H9 (cell line): ENCODE measurements at regions not wholly inside any gene's neighbourhood (a gene's known extent, or its start where the extent isn't known, plus 50 kb on each side); places are given as distances from the start of the nearest gene placed in this dataset.

Experiments used
- DNase-seq: peaks from one replicate; pipeline ENCODE4 v3.0.0-alpha.2; 2017
- H2AFZ ChIP-seq: one replicate; pipeline ENCODE4 v1.6.1; 2013; ENCODE audit warnings: mild to moderate bottlenecking, low read length, control low read depth, moderate library complexity
- H2AK5ac ChIP-seq: 2 replicates; pipeline ENCODE4 v1.6.1; 2013; ENCODE audit warnings: low read length, control low read depth, mixed read lengths; ENCODE audit not compliant: insufficient read length
- H2BK120ac ChIP-seq: one replicate; pipeline ENCODE4 v1.6.1; 2013; ENCODE audit warnings: low read depth, mild to moderate bottlenecking, low read length, control low read depth, inconsistent platforms; ENCODE audit not compliant: poor library complexity, severe bottlenecking
- H2BK12ac ChIP-seq: 2 replicates; pipeline ENCODE4 v1.6.1; 2013; ENCODE audit warnings: low read length, control low read depth, mixed read lengths, low read depth; ENCODE audit not compliant: insufficient read length
- H2BK15ac ChIP-seq: 2 replicates; pipeline ENCODE4 v1.6.1; 2013; ENCODE audit warnings: low read depth, low read length, control low read depth
- H2BK20ac ChIP-seq: one replicate; pipeline ENCODE4 v1.6.1; 2013; ENCODE audit warnings: low read depth, mild to moderate bottlenecking, low read length, control low read depth, inconsistent platforms; ENCODE audit not compliant: poor library complexity, severe bottlenecking
- H2BK5ac ChIP-seq: 2 replicates; pipeline ENCODE4 v1.6.1; 2013; ENCODE audit warnings: low read length, control low read depth, mixed read lengths; ENCODE audit not compliant: insufficient read length
- H3K14ac ChIP-seq: 2 replicates; pipeline ENCODE4 v1.6.1; 2013; ENCODE audit warnings: low read length, control low read depth; ENCODE audit not compliant: insufficient read depth
- H3K18ac ChIP-seq: 2 replicates; pipeline ENCODE4 v1.6.1; 2013; ENCODE audit warnings: low read depth, mild to moderate bottlenecking, mixed read lengths, low read length, control low read depth; ENCODE audit not compliant: insufficient read length
- H3K23ac ChIP-seq: 2 replicates; pipeline ENCODE4 v1.6.1; 2013; ENCODE audit warnings: low read length, control low read depth, mixed read lengths, low read depth; ENCODE audit not compliant: insufficient read length
- H3K23me2 ChIP-seq: 2 replicates; pipeline ENCODE4 v1.6.1; 2013; ENCODE audit warnings: low read depth, mild to moderate bottlenecking, mixed read lengths, low read length, control low read depth; ENCODE audit not compliant: insufficient read length, poor library complexity, severe bottlenecking
- H3K27ac ChIP-seq: 2 replicates; pipeline ENCODE4 v1.5.1; 2013; ENCODE audit warnings: low read length, control low read depth, mixed read lengths, low read depth; ENCODE audit not compliant: insufficient read length
- H3K27me3 ChIP-seq: 2 replicates; pipeline ENCODE4 v1.6.1; 2013; ENCODE audit warnings: low read length, control low read depth, inconsistent platforms; ENCODE audit not compliant: insufficient read depth
- H3K4ac ChIP-seq: 2 replicates; pipeline ENCODE4 v1.6.1; 2013; ENCODE audit warnings: low read depth, mild to moderate bottlenecking, control low read depth, inconsistent platforms, low read length, moderate library complexity
- H3K4me1 ChIP-seq: 2 replicates; pipeline ENCODE4 v1.6.1; 2013; ENCODE audit warnings: low read length, control low read depth, inconsistent platforms; ENCODE audit not compliant: insufficient read depth
- H3K4me2 ChIP-seq: 2 replicates; pipeline ENCODE4 v1.6.1; 2013; ENCODE audit warnings: low read length, control low read depth, mixed read lengths; ENCODE audit not compliant: insufficient read length, insufficient read depth
- H3K56ac ChIP-seq: 2 replicates; pipeline ENCODE4 v1.6.1; 2013; ENCODE audit warnings: low read depth, mild to moderate bottlenecking, mixed read lengths, low read length, control low read depth; ENCODE audit not compliant: insufficient read length
- H3K79me1 ChIP-seq: 2 replicates; pipeline ENCODE4 v1.6.1; 2013; ENCODE audit warnings: low read depth, mild to moderate bottlenecking, moderate library complexity, low read length, control low read depth, inconsistent platforms; ENCODE audit not compliant: insufficient read depth, poor library complexity, severe bottlenecking
- H3K79me2 ChIP-seq: 2 replicates; pipeline ENCODE4 v1.6.1; 2013; ENCODE audit warnings: low read length, control low read depth, inconsistent platforms; ENCODE audit not compliant: insufficient read depth
- H3K9ac ChIP-seq: 2 replicates; pipeline ENCODE4 v1.6.1; 2013; ENCODE audit warnings: low read length, control low read depth, mixed read lengths; ENCODE audit not compliant: insufficient read length; ENCODE audit errors: extremely low read depth
- H3K9me3 ChIP-seq: one replicate; pipeline ENCODE4 v1.6.1; 2013; ENCODE audit warnings: low read depth, low read length, inconsistent platforms; ENCODE audit not compliant: control insufficient read depth
- H3T11ph ChIP-seq: one replicate; pipeline ENCODE4 v1.6.1; 2013; ENCODE audit warnings: mild to moderate bottlenecking, low read length, control low read depth, inconsistent platforms
- H4K20me1 ChIP-seq: one replicate; pipeline ENCODE4 v1.6.1; 2013; ENCODE audit not compliant: control insufficient read depth, insufficient read length, insufficient read depth
- H4K5ac ChIP-seq: 2 replicates; pipeline ENCODE4 v1.6.1; 2013; ENCODE audit warnings: low read depth, mild to moderate bottlenecking, mixed read lengths, low read length, control low read depth; ENCODE audit not compliant: insufficient read length
- H4K8ac ChIP-seq: replicated peaks from 2 replicates; pipeline ENCODE4 v1.6.1; 2013; ENCODE audit warnings: low read length, control low read depth, mixed read lengths, low read depth; ENCODE audit not compliant: insufficient read length
- H4K91ac ChIP-seq: 2 replicates; pipeline ENCODE4 v1.6.1; 2013; ENCODE audit warnings: low read depth, mild to moderate bottlenecking, moderate library complexity, mixed read lengths, low read length, control low read depth; ENCODE audit not compliant: insufficient read length
- H3K27ac Mint-ChIP-seq, 3 experiments: 2 replicates in 2 of 3; 3 replicates in 1 of 3; pipeline ENCODE4 v1.8.0; 2020 to 2021; ENCODE audit warnings: mixed read lengths in 3 of 3, mild to moderate bottlenecking in 1 of 3, moderate library complexity in 1 of 3
- H3K27me3 Mint-ChIP-seq: 2 replicates; pipeline ENCODE4 v1.8.0; 2021; ENCODE audit warnings: low read depth, mild to moderate bottlenecking, moderate library complexity, mixed read lengths
- H3K36me3 Mint-ChIP-seq, 3 experiments: 2 replicates in 2 of 3; 3 replicates in 1 of 3; pipeline ENCODE4 v1.8.0; 2020 to 2021; ENCODE audit warnings: low read depth in 3 of 3, mixed read lengths in 3 of 3; ENCODE audit not compliant: insufficient read depth in 1 of 3
- H3K4me1 Mint-ChIP-seq, 2 experiments: 2 replicates each; pipeline ENCODE4 v1.8.0; 2020; ENCODE audit warnings: mixed read lengths in 2 of 2
- H3K4me3 Mint-ChIP-seq, 2 experiments: 2 replicates in 1 of 2; 3 replicates in 1 of 2; pipeline ENCODE4 v1.8.0; 2020 to 2021; ENCODE audit warnings: mild to moderate bottlenecking in 2 of 2, mixed read lengths in 2 of 2, moderate library complexity in 1 of 2
- H3K9me3 Mint-ChIP-seq, 2 experiments: 2 replicates in 1 of 2; 3 replicates in 1 of 2; pipeline ENCODE4 v1.8.0; 2020; ENCODE audit warnings: mild to moderate bottlenecking in 2 of 2, mixed read lengths in 2 of 2, moderate library complexity in 1 of 2
- CTCF ChIP-seq: fragments of 200-600 bp; sonication (generic); conservative IDR thresholded peaks from 3 replicates; pipeline ENCODE4 v1.8.0; 2021; ENCODE audit warnings: antibody characterized with exemption, mild to moderate bottlenecking
- WGBS: extraction: QIAGEN DNeasy Blood & Tissue Kit; methylation state at CpG from one replicate; pipeline ENCODE4 v1.1.7; 2013; ENCODE audit warnings: missing lambda C conversion rate, low lambda C conversion rate, mixed read lengths; ENCODE audit not compliant: insufficient read length; ENCODE audit errors: extremely low coverage; 5-methylcytosine and 5-hydroxymethylcytosine counted together

GRCh38 chr22:34879001-34879400 lies 187.0 kb upstream of the ISX start:
- no peak overlapping the region for H3K18ac ChIP-seq
- H3K23ac ChIP-seq, result no peak overlapping the region
- no peak overlapping the region for H2BK15ac ChIP-seq
- H4K8ac ChIP-seq, result no peak overlapping the region
- no peak overlapping the region for H3K27ac Mint-ChIP-seq
- H3K27ac ChIP-seq, result no peak overlapping the region
- H2AK5ac ChIP-seq, result no peak overlapping the region
- H3K9me3 Mint-ChIP-seq, result no peaks in the 10 kb centered on the region
- H3K9me3 ChIP-seq, result no peaks in the 10 kb centered on the region
- DNase-seq, result no peak
- peaks cover 0 to 2% of the 10 kb centered on the region in 2 experiments; a peak in 1 of 4 replicates for H3K4me1 Mint-ChIP-seq
- no peak overlapping the region for H3K9ac ChIP-seq
- no peak overlapping the region for H3K4ac ChIP-seq
- H3K23me2 ChIP-seq, result no peaks in the 10 kb centered on the region
- no peak overlapping the region for H4K91ac ChIP-seq
- no peaks in the 10 kb centered on the region for H3K4me1 ChIP-seq
- H3K4me3 Mint-ChIP-seq, result no peak overlapping the region
- H2BK5ac ChIP-seq, result no peak overlapping the region
- H3T11ph ChIP-seq, result no peak overlapping the region
- H2BK20ac ChIP-seq, result no peak overlapping the region
- TF ChIP-seq CTCF, result no peak
- no peak overlapping the region for H4K5ac ChIP-seq
- H2AFZ ChIP-seq, result no peak overlapping the region
- H3K56ac ChIP-seq, result no peak overlapping the region
- H2BK120ac ChIP-seq, result no peak overlapping the region
- peaks cover 17% of the 10 kb centered on the region for H3K27me3 Mint-ChIP-seq
- H3K36me3 Mint-ChIP-seq, result no peaks in the 10 kb centered on the region
- no peaks in the 10 kb centered on the region for H3K27me3 ChIP-seq
- H3K79me1 ChIP-seq, result no peaks in the 10 kb centered on the region
- no peak overlapping the region for H3K4me2 ChIP-seq
- no CpG with 5 or more reads among the region's 3 CpGs for WGBS
- no peaks in the 10 kb centered on the region for H3K79me2 ChIP-seq
- H4K20me1 ChIP-seq, result no peaks in the 10 kb centered on the region
- no peak overlapping the region for H3K14ac ChIP-seq
- no peak overlapping the region for H2BK12ac ChIP-seq
